ENCODE measurements at regions not wholly inside any gene's neighbourhood (a gene's known extent, or its start where the extent isn't known, plus 50 kb on each side); places are given as distances from the start of the nearest gene placed in this dataset.

- TF ChIP-seq CTCF (IDR thresholded peaks at IDR 0.05; ENCODE audit: control extremely low read depth in 1 of 3, insufficient read depth in 1 of 3, low read depth in 1 of 3, low read length in 3 of 3) (no peak), CHD7 (IDR thresholded peaks at IDR 0.05; ENCODE audit: insufficient replicate concordance, low read length) (no peak), EGR1 (IDR thresholded peaks at IDR 0.05; ENCODE audit: borderline replicate concordance, low read depth, low read length) (no peak), POLR2A (IDR thresholded peaks at IDR 0.05; ENCODE audit: control extremely low read depth in 1 of 2, low read depth in 2 of 2, low read length in 2 of 2) (no peak), CREB1 (IDR thresholded peaks at IDR 0.05) (no peak), GABPA (IDR thresholded peaks at IDR 0.05; ENCODE audit: borderline replicate concordance, insufficient read depth, low read length) (no peak), NRF1 (IDR thresholded peaks at IDR 0.05; ENCODE audit: low read depth, low read length) (no peak), MAX (IDR thresholded peaks at IDR 0.05) (no peak)
Observed at GRCh38 chr5:173771725-173772383, 116.3 kb upstream of the CPEB4 start.
